ENCODE measurements at regions not wholly inside any gene's neighbourhood (a gene's known extent, or its start where the extent isn't known, plus 50 kb on each side); places are given as distances from the start of the nearest gene placed in this dataset.

- no peak for TF ChIP-seq CTCF (IDR thresholded peaks at IDR 0.05; ENCODE audit: borderline replicate concordance, extremely low read depth, low read length, poor library complexity, severe bottlenecking)
- TF ChIP-seq EZH2 (IDR thresholded peaks at IDR 0.05; ENCODE audit: borderline replicate concordance, low read depth, low read length, severe bottlenecking) = no peak
- H3K27me3 ChIP-seq (ENCODE audit: insufficient read depth, low read length, poor library complexity) = no peaks in the 10 kb centered on the region
- H3K9ac ChIP-seq (ENCODE audit: low read depth, low read length) = no peak overlapping the region
- H3K4me2 ChIP-seq (ENCODE audit: insufficient read depth, low read length) = no peak overlapping the region
- no peaks in the 10 kb centered on the region for H3K4me1 ChIP-seq (ENCODE audit: insufficient read depth, low read length)
- no peak overlapping the region for H3K27ac ChIP-seq (ENCODE audit: low read length)
- ATAC-seq (ENCODE audit: insufficient read depth, low read depth) (no peak), DNase-seq (no peak)
- H4K20me1 ChIP-seq (ENCODE audit: insufficient read depth, low read length) = no peaks in the 10 kb centered on the region
- H3K79me2 ChIP-seq (ENCODE audit: insufficient read depth, low read length) = no peaks in the 10 kb centered on the region
- H3K9me3 ChIP-seq (ENCODE audit: insufficient read depth, low read length, severe bottlenecking) = no peaks in the 10 kb centered on the region
- H3K36me3 ChIP-seq (ENCODE audit: insufficient read depth, low read length) = no peaks in the 10 kb centered on the region
- no peak overlapping the region for H3K4me3 ChIP-seq (ENCODE audit: low read depth in 1 of 2, low read length in 2 of 2)
- no peak overlapping the region for H2AFZ ChIP-seq (ENCODE audit: low read depth, low read length)
Observed at GRCh38 chrX:40405399-40405798, 175.4 kb upstream of the ATP6AP2 start.

- no peak overlapping the region for H3K4me2 ChIP-seq (ENCODE audit: insufficient read depth, low read length)
- H3K27ac ChIP-seq (ENCODE audit: low read length) = no peak overlapping the region
- ATAC-seq (ENCODE audit: insufficient read depth, low read depth) = no peak
- H2AFZ ChIP-seq (ENCODE audit: low read depth, low read length) = no peak overlapping the region
- no peaks in the 10 kb centered on the region for H3K27me3 ChIP-seq (ENCODE audit: insufficient read depth, low read length, poor library complexity)
- no peaks in the 10 kb centered on the region for H3K4me1 ChIP-seq (ENCODE audit: insufficient read depth, low read length)
- no peaks in the 10 kb centered on the region for H3K36me3 ChIP-seq (ENCODE audit: insufficient read depth, low read length)
- no peak overlapping the region for H3K9ac ChIP-seq (ENCODE audit: low read depth, low read length)
- H3K4me3 ChIP-seq (ENCODE audit: low read depth in 1 of 2, low read length in 2 of 2) = no peak overlapping the region
- H4K20me1 ChIP-seq (ENCODE audit: insufficient read depth, low read length) = no peaks in the 10 kb centered on the region
- no peak for DNase-seq
- TF ChIP-seq EZH2 (IDR thresholded peaks at IDR 0.05; ENCODE audit: borderline replicate concordance, low read depth, low read length, severe bottlenecking) (no peak), CTCF (IDR thresholded peaks at IDR 0.05; ENCODE audit: borderline replicate concordance, extremely low read depth, low read length, poor library complexity, severe bottlenecking) (no peak)
- no peaks in the 10 kb centered on the region for H3K9me3 ChIP-seq (ENCODE audit: insufficient read depth, low read length, severe bottlenecking)
- no peaks in the 10 kb centered on the region for H3K79me2 ChIP-seq (ENCODE audit: insufficient read depth, low read length)
Observed at GRCh38 chrX:40403757-40404156, 177.0 kb upstream of the ATP6AP2 start.

DNA sequence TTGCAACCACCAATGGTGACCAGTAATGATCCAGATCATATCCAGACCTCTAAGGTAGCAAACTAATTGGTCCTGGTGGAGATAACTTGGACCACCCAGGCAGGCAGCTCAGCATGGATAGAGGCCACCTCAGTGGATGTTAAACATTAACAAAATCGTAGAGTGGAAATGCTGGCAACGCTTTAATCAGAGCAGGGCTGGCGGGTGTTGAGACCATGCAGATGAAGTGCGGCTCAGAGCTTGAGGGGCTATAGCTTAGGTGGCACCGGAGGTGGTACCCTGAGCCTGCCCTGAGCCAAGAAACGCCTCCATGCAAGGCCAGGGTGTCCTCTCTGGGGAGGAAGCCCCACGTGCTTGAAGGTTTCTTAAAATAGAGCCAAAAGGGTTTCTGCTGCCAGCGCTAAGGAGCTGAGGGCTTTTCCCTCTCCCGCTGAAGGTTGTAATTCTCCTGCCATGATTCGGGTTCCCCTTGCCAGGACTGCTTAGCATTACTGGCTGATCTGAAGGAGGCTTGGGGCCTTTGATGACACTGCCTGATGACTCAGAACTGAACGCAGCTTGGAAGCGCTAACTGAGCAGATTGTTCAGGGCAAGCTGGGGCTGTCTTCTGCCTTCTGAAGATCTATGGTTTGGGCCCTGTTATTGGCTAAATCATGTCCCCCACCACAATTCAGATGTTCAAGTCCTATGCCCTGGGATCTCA lies 177.8 kb upstream of the ATP6AP2 start:
- DNase-seq (no peak), ATAC-seq (ENCODE audit: insufficient read depth, low read depth) (no peak; the same call in 2 of the 3 replicates)
- H2AFZ ChIP-seq (ENCODE audit: low read depth, low read length) = no peak overlapping the region
- no peaks in the 10 kb centered on the region for H3K36me3 ChIP-seq (ENCODE audit: insufficient read depth, low read length)
- no peaks in the 10 kb centered on the region for H3K79me2 ChIP-seq (ENCODE audit: insufficient read depth, low read length)
- no peaks in the 10 kb centered on the region for H3K9me3 ChIP-seq (ENCODE audit: insufficient read depth, low read length, severe bottlenecking)
- no peak overlapping the region for H3K27ac ChIP-seq (ENCODE audit: low read length)
- TF ChIP-seq CTCF (IDR thresholded peaks at IDR 0.05; ENCODE audit: borderline replicate concordance, extremely low read depth, low read length, poor library complexity, severe bottlenecking) (no peak), EZH2 (IDR thresholded peaks at IDR 0.05; ENCODE audit: borderline replicate concordance, low read depth, low read length, severe bottlenecking) (no peak)
- H3K4me1 ChIP-seq (ENCODE audit: insufficient read depth, low read length) = no peaks in the 10 kb centered on the region
- H3K4me2 ChIP-seq (ENCODE audit: insufficient read depth, low read length) = no peak overlapping the region
- H4K20me1 ChIP-seq (ENCODE audit: insufficient read depth, low read length) = no peaks in the 10 kb centered on the region
- H3K9ac ChIP-seq (ENCODE audit: low read depth, low read length) = no peak overlapping the region
- H3K27me3 ChIP-seq (ENCODE audit: insufficient read depth, low read length, poor library complexity) = no peaks in the 10 kb centered on the region
- H3K4me3 ChIP-seq (ENCODE audit: low read depth in 1 of 2, low read length in 2 of 2) = no peak overlapping the region
